ENCODE measurements at regions not wholly inside any gene's neighbourhood (a gene's known extent, or its start where the extent isn't known, plus 50 kb on each side); places are given as distances from the start of the nearest gene placed in this dataset.
"Not testable (repeated sequence)": the region's sequence is repeated elsewhere in the genome, so short reads cannot be mapped to it uniquely, and the experiment has no call there.

GRCh38 chr9:38255599-38255998 lies 136.9 kb upstream of the ALDH1B1 start:
- DNase-seq (ENCODE audit: low spot score): no peak

GRCh38 chr9:38254756-38255155 lies 137.7 kb upstream of the ALDH1B1 start:
- DNase-seq (ENCODE audit: low spot score): no peak

GRCh38 chr9:38254151-38254550 lies 138.4 kb upstream of the ALDH1B1 start:
- no peak for DNase-seq (ENCODE audit: low spot score)

- no peak for DNase-seq (ENCODE audit: low spot score)
These were observed 139.3 kb upstream of the ALDH1B1 start for GRCh38 chr9:38253200-38253599.

- no peak for DNase-seq (ENCODE audit: low spot score)
These were observed 141.3 kb upstream of the ALDH1B1 start for GRCh38 chr9:38251036-38251860.

GRCh38 chr9:38250279-38251035 lies 142.0 kb upstream of the ALDH1B1 start:
- DNase-seq (ENCODE audit: low spot score): no peak

- no peak for DNase-seq (ENCODE audit: low spot score)
These were observed 142.8 kb upstream of the ALDH1B1 start for GRCh38 chr9:38249587-38250210.

GRCh38 chr9:38249049-38249448 lies 143.5 kb upstream of the ALDH1B1 start:
- DNase-seq (ENCODE audit: low spot score): no peak

GRCh38 chr9:38246833-38247232 lies 145.7 kb upstream of the ALDH1B1 start:
- DNase-seq (ENCODE audit: low spot score): no peak

- no peak for DNase-seq (ENCODE audit: low spot score)
These were observed 147.5 kb upstream of the ALDH1B1 start for GRCh38 chr9:38244971-38245370.

- DNase-seq (ENCODE audit: low spot score): no peak
These were observed 148.5 kb upstream of the ALDH1B1 start for GRCh38 chr9:38243993-38244392.

- not testable (repeated sequence) for DNase-seq (ENCODE audit: low spot score)
These were observed 150.4 kb upstream of the ALDH1B1 start for GRCh38 chr9:38242151-38242550.

GRCh38 chr9:38240051-38240450 lies 152.5 kb upstream of the ALDH1B1 start:
- DNase-seq (ENCODE audit: low spot score): no peak

GRCh38 chr9:38235244-38235643 lies 157.3 kb upstream of the ALDH1B1 start:
- peak; percentile 43 for DNase-seq (ENCODE audit: low spot score)

GRCh38 chr9:38234479-38235170 lies 157.9 kb upstream of the ALDH1B1 start:
- peak; percentile 27 for DNase-seq (ENCODE audit: low spot score)

- no peak for DNase-seq (ENCODE audit: low spot score)
These were observed 158.6 kb upstream of the ALDH1B1 start for GRCh38 chr9:38233796-38234355.

GRCh38 chr9:38233343-38233742 lies 159.2 kb upstream of the ALDH1B1 start:
- peak; percentile 26 for DNase-seq (ENCODE audit: low spot score)

GRCh38 chr9:38232895-38233294 lies 159.6 kb upstream of the ALDH1B1 start:
- no peak for DNase-seq (ENCODE audit: low spot score)

GRCh38 chr9:38229504-38230155 lies 160.6 kb upstream of the SHB start:
- DNase-seq (ENCODE audit: low spot score): peak; percentile 44

- peak; percentile 50 for DNase-seq (ENCODE audit: low spot score)
These were observed 160.1 kb upstream of the SHB start for GRCh38 chr9:38229104-38229500.

GRCh38 chr9:38228331-38229103 lies 159.5 kb upstream of the SHB start:
- DNase-seq (ENCODE audit: low spot score): peak; percentile 44

All from ecto neural progenitor cell (in vitro differentiated cells).